ENCODE measurements at regions not wholly inside any gene's neighbourhood (a gene's known extent, or its start where the extent isn't known, plus 50 kb on each side); places are given as distances from the start of the nearest gene placed in this dataset.

DNA sequence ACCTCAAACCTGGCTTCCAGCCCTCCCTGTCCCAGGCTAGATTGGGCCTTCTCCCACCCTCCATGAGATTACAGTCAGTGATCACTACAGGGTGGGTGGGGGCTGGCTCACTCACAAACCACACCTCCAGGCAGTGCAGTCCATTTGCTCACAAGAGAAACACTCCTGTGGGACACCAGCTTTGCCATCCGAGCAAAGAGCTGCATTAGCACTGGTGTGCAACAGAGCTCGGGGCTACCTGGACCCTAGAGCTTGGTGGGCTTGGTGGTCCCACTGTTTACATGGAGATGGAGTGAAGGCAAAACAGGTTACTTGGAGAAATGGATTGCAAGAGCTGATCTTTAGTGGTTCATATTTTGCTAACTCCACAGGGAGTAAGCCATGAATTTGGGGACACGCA, 451.7 kb upstream of the ZMIZ1 start:
- no peak for DNase-seq (ENCODE audit: low read depth, low spot score)

DNA sequence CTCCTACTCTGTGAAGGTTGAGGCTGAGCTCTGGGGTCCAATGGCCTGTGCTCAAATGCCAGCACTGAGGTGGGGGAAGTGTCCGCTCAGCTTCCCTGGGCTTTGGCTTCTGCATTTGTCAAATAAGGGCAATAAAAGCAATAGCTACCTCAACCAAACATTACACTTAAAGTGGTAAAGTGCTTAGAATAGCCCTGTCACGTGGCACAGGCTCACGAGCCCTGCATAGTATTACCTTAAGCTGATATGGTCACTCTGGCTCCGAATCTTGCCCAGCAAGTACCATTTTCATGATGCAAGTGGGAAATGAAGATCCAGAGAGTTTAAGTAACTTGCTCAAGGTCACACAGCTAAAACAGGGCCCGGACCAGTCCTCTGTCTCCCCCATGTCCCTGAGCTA, 451.1 kb upstream of the ZMIZ1 start:
- no peak for DNase-seq (ENCODE audit: low read depth, low spot score)

DNA sequence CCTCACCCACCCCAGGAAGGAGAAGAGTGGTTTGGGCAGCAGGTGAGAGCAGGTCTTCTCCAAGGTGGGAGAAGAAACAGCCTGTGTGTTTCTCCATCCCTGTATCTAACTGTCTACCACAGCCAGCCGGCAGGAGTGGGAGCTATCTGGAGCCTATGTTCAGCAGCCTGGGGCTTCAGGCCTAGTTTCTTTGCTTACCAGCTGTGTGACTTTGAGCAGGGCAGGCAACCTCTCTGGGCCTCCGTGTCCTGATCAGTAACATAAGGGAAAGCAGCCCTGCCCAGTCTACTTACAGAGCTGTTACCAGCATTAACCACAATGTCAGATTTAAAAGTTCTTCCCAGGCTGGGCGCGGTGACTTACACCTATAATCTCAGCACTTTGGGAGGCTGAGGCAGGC, 450.7 kb upstream of the ZMIZ1 start:
- DNase-seq (ENCODE audit: low read depth, low spot score) = no peak

DNA sequence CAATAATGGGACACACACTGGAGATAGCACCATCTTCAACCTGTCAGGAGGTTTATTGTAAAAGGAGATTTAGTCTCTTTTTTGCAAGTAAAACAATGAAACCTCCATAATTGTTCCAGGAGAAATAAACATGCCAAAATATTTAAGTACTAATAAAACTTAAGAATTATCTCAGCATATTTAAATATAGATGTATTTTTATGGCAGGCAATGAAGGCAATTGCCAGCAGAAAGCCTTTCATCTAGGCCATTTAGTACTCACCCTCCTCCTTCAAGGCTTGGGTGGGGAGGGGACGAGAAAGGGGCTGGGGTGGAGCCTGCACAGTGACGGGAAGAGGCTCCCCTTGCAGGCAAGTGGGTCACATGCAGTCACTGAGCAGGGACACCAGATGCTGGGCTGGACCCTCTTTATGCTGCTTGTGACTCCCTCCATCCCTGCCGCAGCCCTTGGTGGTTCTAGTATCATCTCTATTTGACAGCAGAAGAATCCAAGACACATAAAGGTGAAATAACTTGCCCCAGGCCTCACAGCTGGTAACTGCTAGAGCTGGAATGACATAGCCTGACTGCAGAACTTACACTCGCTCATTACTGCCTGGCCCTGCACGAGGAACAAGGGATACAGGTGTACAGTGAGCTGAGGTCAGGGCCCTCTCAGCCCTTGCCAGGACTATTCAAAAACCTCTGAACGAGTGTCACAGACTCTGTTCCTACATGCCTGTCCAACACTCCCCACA, 449.5 kb upstream of the ZMIZ1 start:
- no peak for DNase-seq (ENCODE audit: low read depth, low spot score)

DNA sequence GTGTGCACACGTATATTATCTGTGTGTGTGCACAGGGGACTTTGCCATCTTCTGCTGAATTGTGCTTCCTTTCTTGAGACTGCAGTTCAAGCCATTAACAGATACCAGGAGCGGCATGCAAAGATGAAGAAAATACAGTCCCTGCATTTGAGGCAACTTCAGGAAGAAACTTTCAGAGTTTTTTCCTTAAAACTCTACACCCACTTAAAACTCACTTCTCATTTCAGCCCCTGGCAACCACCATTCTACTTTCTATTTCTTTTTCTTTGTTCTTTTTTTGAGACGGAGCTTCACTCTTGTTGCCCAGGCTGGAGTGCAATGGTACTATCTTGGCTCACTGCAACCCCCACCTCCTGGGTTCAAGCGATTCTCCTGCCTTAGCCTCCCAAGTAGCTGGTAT, 448.9 kb upstream of the ZMIZ1 start:
- no peak for DNase-seq (ENCODE audit: low read depth, low spot score)

DNA sequence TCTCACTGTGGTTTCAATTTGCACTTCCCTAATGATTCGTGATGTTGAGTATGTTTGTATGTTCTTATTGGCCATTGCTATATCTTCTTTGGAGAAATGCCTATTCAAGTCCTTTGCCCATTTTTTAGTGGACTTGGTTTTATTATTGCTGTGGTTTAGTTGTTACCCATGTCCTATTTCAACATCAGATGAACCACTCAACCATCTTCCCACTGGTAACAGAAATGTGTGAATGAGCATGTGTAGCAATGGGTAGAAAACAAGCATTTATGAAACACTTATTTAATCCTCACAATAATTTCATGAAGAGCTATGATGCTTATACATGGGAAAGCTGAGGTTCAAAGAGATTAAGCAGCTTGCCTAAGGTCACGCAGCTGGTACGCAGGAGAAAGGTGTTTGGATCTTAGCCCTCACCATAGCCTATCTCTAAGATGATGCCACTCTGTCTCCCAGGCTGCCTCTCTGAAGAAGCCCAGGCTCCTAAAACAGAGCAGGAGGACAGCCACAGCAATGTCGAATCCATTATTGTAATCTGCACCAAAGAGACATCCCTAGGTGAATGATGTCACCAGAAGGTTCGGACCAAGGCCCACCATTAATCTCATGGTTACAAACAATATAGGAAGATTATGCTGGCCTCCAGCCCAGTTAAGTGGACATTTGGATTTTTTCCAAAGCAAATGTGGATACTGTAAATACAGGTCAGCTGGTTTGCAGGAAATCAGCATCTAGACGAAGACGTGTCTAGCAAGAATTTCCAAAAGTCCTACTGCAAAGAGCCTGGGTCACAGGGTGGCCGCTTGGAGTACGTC, 447.6 kb upstream of the ZMIZ1 start:
- no peak for DNase-seq (ENCODE audit: low read depth, low spot score)

DNA sequence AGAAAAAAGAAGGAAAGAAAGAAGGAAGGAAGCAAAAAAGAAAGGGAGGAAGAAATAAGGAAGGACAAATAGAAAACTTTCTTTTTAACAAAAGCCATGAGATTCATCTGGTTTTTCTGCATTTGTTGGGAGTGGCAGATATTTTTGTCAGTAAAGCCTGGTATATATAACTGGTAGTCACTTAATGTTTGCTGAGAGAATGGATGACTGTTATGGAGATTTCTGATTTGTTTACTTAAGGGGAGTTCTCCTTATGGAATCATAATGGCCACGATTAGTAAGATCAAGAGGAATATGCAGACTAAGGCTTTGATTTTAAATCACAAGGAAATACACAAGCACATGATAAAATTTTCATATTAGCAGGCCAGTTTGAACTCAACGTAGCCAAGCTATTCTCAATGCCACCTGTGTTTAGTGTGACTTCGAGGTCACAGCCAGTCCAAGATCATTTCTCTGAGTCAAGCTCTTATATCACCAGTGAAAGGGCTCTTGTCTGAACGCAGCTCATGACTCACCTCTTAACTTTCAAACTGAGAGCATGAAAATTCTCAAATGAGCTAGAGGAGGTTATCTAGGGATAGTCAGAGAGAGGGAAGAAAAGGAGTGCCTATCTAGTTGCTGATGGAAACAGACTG, 445.1 kb upstream of the ZMIZ1 start:
- DNase-seq (ENCODE audit: low read depth, low spot score) = no peak

DNA sequence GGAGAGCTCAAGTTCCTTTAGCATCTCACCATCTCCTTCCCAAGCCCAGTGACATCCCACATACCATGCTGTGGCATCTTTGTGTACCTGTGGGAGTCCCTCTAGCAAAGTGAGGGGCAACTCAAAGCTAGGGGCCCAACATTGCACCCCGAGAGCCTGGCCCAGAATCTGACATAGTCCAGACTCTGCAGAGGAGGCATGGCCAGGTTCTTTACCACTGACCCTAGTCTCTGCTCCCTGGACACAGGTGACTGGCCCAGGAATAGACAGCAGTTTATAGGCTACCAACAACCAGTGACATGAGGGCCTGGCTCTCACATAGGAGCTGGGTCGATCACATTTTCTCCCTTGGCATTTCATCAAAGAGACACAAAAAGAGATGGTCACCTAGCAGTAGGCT, 444.0 kb upstream of the ZMIZ1 start:
- DNase-seq (ENCODE audit: low read depth, low spot score) = no peak

DNA sequence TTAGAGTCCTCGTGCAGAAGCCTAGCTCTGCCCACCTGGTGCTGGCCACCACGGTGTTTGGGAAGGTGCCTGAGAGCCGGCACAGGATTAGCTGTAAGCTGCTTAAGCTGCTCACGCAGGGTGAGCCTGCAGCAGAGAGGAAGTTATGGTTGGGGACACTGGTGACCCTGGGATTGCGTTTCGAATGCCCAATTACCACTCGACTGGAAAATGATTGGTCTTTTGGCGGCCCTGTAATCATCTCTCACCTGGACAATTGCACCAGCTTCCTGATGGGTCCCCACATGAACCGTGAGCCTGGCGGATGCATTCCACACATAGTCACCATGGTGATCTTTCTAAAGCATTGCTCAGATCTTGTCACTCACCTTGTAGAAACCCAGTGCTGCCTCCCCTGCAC, 442.3 kb upstream of the ZMIZ1 start:
- DNase-seq (ENCODE audit: low read depth, low spot score) = no peak

DNA sequence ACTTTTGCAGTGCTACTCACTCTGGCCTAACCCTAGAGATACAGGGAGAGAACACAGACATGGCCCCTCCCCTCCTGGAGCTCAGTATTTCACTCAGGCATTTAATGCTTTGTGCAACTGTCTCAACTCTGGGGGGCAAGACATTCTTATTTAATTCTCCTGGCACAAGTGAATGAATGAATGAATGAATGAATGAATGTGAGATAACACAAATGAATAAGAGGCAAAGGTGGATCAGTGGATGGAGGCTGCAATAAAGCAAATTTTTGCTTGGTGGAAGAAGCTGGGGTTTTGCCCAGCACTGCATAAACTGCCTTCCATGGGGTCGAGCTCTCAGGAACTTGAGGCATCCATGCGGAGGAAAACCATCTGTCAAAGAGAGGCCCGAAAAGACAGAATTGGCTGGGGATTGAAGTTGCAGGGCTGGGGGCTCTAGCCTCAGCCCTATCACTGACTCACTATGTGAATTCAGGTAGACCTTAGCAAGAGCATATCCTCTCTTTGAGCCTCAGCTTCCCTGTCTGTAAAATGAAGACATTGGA, 441.4 kb upstream of the ZMIZ1 start:
- DNase-seq (ENCODE audit: low read depth, low spot score) = no peak

DNA sequence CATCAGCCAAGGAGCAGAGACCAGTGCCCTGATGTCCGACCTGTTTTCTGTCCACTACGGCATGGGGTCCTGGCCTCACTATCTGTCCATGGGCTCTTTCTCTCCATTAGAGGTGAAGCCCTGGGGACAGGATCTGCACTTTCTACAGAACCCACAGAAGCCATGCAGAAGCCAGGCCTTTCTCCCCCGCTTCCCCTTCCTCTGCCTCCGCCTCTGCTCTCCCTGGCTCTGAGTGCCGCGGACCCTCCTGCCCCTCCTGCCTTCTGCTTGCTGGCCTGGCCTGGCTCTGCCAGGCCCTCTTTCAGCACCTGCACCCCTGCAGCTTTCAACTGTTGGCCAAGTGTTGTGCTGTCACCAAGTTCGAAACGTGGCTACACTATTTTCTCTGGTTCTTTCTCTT, 439.8 kb upstream of the ZMIZ1 start:
- no peak for DNase-seq (ENCODE audit: low read depth, low spot score)

DNA sequence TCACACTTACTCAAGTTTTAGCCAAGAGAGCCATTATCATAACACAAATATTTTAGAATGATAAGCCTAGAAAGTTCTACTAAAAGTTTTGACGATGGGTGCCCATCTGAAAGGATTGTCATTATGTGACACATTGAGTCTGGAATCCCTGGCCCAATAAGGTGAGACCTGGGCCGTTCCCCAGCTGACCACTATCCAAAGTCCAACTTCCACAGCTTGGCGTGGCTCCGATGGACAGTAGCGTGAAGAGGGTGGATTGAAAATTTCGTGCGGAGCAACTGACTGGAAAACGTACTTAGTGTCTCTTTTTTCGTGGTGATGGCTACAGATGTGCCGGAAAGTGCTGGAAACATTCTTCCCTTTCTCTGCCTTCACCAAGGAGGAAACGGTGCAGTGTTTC, 439.0 kb upstream of the ZMIZ1 start:
- DNase-seq (ENCODE audit: low read depth, low spot score) = no peak

DNA sequence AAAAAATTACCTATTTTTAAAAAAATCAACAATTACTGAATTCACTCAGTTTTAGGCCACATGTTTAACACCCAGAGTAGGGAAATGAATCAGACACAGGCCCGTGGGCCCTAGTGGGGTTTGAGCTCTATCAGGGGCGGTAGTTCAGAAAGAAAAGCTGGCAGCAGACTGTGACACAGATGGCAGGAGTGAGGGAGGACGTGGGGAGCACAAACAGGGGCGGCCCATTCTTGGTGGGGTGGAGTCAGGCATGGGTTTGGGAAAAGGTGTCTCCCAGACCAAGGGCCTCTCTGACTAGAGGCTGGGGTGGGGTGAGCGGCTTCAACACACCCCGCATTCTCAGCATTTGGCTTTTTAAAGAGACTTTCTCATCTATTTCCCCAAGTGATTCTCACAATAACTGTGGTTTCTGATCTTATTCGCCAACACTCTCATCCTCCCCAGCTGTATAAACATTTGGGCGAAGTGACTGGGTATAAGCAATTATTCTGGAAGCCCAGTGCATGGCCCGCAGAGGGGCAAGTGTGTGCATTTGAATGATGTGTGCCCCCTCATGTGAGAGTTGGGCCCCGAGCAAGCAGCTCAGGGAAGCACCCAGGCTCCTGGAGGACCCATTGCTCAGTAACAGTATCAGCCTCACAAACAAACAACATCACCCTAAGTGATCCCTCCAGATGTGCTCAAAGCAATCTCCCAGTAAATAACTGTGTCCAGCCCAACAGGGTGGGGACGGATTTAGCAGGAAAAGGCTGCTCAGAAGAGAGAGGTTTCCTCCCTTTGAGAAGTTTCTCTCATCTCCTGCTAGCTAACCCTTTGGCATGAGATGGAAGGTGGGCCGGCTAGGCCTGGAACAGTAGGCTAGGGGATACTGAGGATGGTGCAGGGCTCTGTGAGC, 437.6 kb upstream of the ZMIZ1 start:
- DNase-seq (ENCODE audit: low read depth, low spot score) = no peak

DNA sequence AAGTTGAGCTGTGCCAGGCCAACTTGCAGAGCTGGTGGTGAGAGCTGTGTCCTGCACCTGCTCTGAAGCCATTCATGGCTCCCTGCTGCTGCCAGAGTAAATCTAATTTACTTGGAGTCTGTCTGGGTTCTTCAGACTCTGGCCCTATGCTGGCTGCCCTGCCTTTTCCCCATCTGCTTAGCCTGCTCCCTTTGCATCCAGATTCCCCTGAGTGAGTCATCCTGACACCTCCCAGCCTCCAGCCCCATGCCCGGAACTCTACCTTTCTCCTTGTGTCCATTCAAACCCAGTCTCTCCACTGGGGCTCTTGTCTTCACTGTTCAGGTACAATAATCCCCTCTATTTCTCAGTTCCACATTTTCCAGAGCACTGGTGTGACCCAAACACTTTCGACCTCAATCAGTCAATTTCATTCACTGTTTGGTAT, 434.4 kb upstream of the ZMIZ1 start:
- DNase-seq (ENCODE audit: low read depth, low spot score) = no peak

DNA sequence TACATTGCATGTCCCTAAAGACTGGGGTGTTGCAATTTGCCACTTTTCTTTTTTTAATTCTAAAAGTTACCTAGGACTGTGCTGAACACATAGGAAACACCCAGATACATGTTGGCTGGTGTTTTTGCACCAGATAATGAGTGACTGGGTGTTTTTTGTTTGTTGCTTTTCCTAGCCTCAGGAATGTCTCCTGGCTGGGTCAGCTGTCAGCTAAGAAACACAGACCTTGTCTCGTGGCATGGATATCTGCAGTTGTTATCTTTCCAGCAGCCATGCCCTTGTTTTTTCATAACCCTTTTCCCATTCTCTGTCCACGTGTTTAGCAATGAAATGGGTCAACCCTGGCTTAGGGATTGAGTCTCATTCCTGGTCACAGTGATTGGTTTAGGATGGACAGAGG, 433.9 kb upstream of the ZMIZ1 start:
- DNase-seq (ENCODE audit: low read depth, low spot score) = no peak

DNA sequence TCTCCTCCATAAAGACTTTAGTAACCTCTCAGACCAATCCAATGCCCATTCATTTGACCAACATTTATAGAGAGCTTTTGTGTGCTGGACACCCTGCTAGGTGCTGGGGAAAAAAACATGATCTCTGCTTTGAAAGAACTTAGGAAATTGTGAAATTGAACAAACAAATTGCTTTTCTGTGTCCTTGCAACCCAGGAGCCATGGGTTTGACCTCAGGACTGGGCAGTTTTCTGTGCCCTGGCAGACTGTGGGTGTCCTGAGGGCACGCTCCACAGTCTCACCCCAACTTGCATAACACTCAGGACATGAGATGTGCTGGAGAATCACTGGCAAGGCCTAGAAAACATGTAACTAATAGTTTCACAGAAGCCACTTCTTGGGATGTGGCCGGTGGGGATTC, 429.1 kb upstream of the ZMIZ1 start:
- DNase-seq (ENCODE audit: low read depth, low spot score) = no peak

DNA sequence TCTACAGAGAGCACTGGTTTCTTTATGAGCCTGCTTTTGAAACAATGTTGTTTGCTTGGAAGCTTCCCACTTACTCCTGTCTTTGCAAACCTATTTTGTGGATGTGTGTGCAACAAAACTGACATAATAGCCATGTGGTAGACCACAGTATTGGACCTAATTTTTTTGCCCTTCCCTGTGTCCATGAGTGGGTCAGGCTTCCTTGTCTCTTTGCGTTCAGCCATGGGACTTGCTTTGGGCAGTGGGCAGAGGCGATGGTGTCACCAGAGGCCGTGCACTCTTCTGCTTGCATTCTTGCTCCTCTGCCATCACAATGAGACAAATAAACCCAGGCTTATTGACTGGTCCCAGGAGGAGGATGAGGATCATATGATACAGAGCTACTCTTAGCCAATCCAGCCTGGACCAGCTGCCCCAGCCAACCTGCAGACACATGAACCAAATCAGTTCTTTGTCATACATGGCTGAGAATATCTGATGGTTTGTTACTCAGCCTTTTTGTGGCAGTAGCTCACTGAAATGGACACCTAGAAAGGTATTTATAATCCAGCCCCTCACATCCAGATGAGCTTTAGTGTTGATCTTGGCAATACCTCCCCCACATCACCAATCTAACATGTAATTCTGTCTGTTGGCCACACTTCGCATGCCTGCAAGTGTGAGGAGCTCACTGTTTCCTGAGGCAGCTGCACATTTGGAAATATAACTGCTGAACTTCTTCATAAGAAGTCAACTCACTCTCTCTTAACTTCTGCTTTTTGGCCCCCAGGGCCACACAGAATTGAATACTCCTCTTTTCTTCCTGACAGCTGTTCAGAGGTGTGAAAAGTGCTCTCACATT, 427.8 kb upstream of the ZMIZ1 start:
- no peak for DNase-seq (ENCODE audit: low read depth, low spot score)

DNA sequence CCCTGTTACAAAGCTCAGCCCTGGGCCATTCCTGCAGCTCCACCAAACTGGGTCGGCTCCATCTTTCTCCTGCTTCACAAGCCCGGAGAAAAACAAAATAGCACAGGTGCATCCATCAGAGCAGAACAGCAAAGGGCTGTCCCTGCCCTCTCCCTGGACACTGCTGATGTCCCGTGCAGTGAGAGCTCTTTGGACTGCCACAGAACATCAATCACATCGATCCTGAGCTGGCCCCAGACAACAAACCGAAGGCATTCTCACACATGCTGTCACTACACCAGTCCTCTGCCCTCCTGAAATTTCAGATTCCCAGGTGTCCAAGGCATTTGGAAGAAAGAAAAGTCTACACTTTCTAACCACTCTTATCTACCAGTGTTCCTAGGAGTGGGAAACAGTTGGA, 427.1 kb upstream of the ZMIZ1 start:
- DNase-seq (ENCODE audit: low read depth, low spot score) = no peak

DNA sequence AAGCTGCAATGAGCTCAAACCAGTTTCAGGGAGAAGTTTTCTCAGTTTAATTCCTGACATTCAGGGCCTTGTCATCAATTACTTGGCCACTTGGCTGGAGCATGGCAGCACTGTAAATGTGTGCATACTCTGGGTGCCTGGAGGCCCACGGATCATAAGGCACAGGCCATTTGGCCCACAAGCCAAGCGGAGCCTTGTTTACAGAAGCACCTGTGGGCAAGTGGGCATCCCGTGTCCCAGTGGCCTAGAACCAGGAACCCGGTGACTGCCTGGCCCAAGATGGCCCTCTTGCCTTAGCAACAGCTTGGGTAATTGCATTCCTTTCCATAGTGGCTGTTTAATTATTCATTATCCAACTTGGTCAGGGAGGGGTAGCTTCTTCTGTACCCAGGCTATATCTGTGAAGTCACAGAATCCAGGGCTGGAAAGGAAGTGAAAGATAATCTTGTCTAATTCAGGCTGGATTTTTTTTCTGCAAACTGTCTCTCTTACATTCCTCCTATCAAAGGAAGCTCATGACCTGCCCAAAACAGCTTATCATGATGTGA, 426.4 kb upstream of the ZMIZ1 start:
- DNase-seq (ENCODE audit: low read depth, low spot score) = no peak

DNA sequence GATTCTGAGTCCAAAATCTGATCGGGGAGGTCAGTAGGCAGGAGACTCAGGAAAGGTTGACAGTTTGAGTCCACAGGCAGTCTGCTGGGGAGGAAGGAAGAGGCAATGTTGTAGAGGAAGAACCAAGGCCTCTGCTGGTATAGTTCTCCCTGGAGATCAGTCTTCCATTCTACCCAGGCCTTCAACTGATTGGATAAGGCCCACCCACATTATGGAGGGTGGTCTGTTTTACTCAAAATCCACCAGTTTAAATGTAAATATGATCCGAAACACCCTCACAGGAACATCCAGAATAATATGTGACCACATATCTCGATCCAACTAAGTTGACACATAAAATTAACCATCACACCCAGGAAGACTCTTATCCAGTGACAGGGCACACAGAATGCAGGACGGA, 425.3 kb upstream of the ZMIZ1 start:
- no peak for DNase-seq (ENCODE audit: low read depth, low spot score)

Measured in brain pericyte (primary cell).